ENCODE measurements at regions not wholly inside any gene's neighbourhood (a gene's known extent, or its start where the extent isn't known, plus 50 kb on each side); places are given as distances from the start of the nearest gene placed in this dataset.

- Histone ChIP-seq H3K4me3 (no peak overlapping the region), H3K27me3 (no peaks in the 10 kb centered on the region), H3K36me3 (no peaks in the 10 kb centered on the region), H3K9me3 (no peaks in the 10 kb centered on the region), H3K27ac (no peak overlapping the region), H3K4me1 (no peaks in the 10 kb centered on the region)
- TF ChIP-seq POLR2AphosphoS5 (IDR thresholded peaks at IDR 0.05): no peak
- intact Hi-C loops (cut with DNase I; ENCODE audit: low total_unique reads): loop anchor here (10.0 kb wide), 1 partner anchor 167 kb away; no protein-coding TSS in a partner anchor
- no peak for DNase-seq (ENCODE audit: low spot score in 2 of 2)
Observed at GRCh38 chr13:29947839-29948238, 97.4 kb upstream of the UBL3 start.

GRCh38 chr13:29946093-29946492 lies 95.7 kb upstream of the UBL3 start:
- no peak for TF ChIP-seq POLR2AphosphoS5 (IDR thresholded peaks at IDR 0.05)
- TF ChIP-seq CTCF (IDR thresholded peaks at IDR 0.05): no peak
- TF ChIP-seq POLR2A (IDR thresholded peaks at IDR 0.05): no peak
- H3K27ac ChIP-seq: no peak overlapping the region
- DNase-seq (ENCODE audit: low spot score in 2 of 2): no peak
- no peaks in the 10 kb centered on the region for H3K4me1 ChIP-seq
- no peaks in the 10 kb centered on the region for H3K27me3 ChIP-seq
- no peaks in the 10 kb centered on the region for H3K36me3 ChIP-seq
- no peak overlapping the region for H3K4me3 ChIP-seq
- intact Hi-C loops (cut with DNase I; ENCODE audit: low total_unique reads): loop anchor here (10.0 kb wide), 1 partner anchor 169 kb away; no protein-coding TSS in a partner anchor
- H3K9me3 ChIP-seq: no peaks in the 10 kb centered on the region

- no peaks in the 10 kb centered on the region for H3K9me3 ChIP-seq
- no peak for DNase-seq (ENCODE audit: low spot score in 2 of 2)
- H3K4me3 ChIP-seq: no peak overlapping the region
- H3K36me3 ChIP-seq: no peaks in the 10 kb centered on the region
- intact Hi-C loops (cut with DNase I; ENCODE audit: low total_unique reads): loop anchor here (10.0 kb wide), 1 partner anchor 171 kb away; no protein-coding TSS in a partner anchor
- no peaks in the 10 kb centered on the region for H3K27me3 ChIP-seq
- H3K27ac ChIP-seq: no peak overlapping the region
- H3K4me1 ChIP-seq: no peaks in the 10 kb centered on the region
- no peak for TF ChIP-seq POLR2AphosphoS5 (IDR thresholded peaks at IDR 0.05)
- TF ChIP-seq POLR2A (IDR thresholded peaks at IDR 0.05): no peak
- TF ChIP-seq CTCF (IDR thresholded peaks at IDR 0.05): no peak
Observed at GRCh38 chr13:29943686-29944085, 93.3 kb upstream of the UBL3 start.

- Histone ChIP-seq H3K4me3 (no peak overlapping the region), H3K27me3 (no peaks in the 10 kb centered on the region)
- intact Hi-C loops (cut with DNase I; ENCODE audit: low total_unique reads): loop anchor here (10.0 kb wide), 1 partner anchor 172 kb away; no protein-coding TSS in a partner anchor
Observed at GRCh38 chr13:29943273-29943672, 92.9 kb upstream of the UBL3 start.

GRCh38 chr13:29940715-29941114 lies 90.3 kb upstream of the UBL3 start:
- no peak for DNase-seq (ENCODE audit: low spot score in 2 of 2)
- Histone ChIP-seq H3K36me3 (no peaks in the 10 kb centered on the region), H3K4me3 (no peak overlapping the region), H3K4me1 (no peaks in the 10 kb centered on the region), H3K9me3 (no peaks in the 10 kb centered on the region), H3K27ac (no peak overlapping the region), H3K27me3 (no peaks in the 10 kb centered on the region)
- intact Hi-C loops (cut with DNase I; ENCODE audit: low total_unique reads): loop anchor here (10.0 kb wide), 1 partner anchor 174 kb away; no protein-coding TSS in a partner anchor
- TF ChIP-seq POLR2A (IDR thresholded peaks at IDR 0.05) (no peak), CTCF (IDR thresholded peaks at IDR 0.05) (no peak), POLR2AphosphoS5 (IDR thresholded peaks at IDR 0.05) (no peak)

More at GRCh38 chr13:29943273-29943672, 92.9 kb upstream of the UBL3 start:
- Histone ChIP-seq H3K36me3 (no peaks in the 10 kb centered on the region), H3K27ac (no peak overlapping the region), H3K9me3 (no peaks in the 10 kb centered on the region), H3K4me1 (no peaks in the 10 kb centered on the region)
- no peak for DNase-seq (ENCODE audit: low spot score in 2 of 2)
- TF ChIP-seq POLR2AphosphoS5 (IDR thresholded peaks at IDR 0.05) (no peak), POLR2A (IDR thresholded peaks at IDR 0.05) (no peak), CTCF (IDR thresholded peaks at IDR 0.05) (no peak)

GRCh38 chr13:29939158-29939557 lies 88.7 kb upstream of the UBL3 start:
- TF ChIP-seq CTCF (IDR thresholded peaks at IDR 0.05): no peak
- no peak for TF ChIP-seq POLR2AphosphoS5 (IDR thresholded peaks at IDR 0.05)
- TF ChIP-seq POLR2A (IDR thresholded peaks at IDR 0.05): no peak
- DNase-seq (ENCODE audit: low spot score in 2 of 2): no peak
- intact Hi-C loops (cut with DNase I; ENCODE audit: low total_unique reads): no loop called here
- Histone ChIP-seq H3K4me3 (no peak overlapping the region), H3K9me3 (no peaks in the 10 kb centered on the region), H3K4me1 (no peaks in the 10 kb centered on the region), H3K27me3 (no peaks in the 10 kb centered on the region), H3K36me3 (no peaks in the 10 kb centered on the region), H3K27ac (no peak overlapping the region)

All from breast epithelium (tissue), 4 donors.